Fibroblast of lung (primary cell): ENCODE measurements at regions not wholly inside any gene's neighbourhood (a gene's known extent, or its start where the extent isn't known, plus 50 kb on each side); places are given as distances from the start of the nearest gene placed in this dataset.

Source experiments
- DNase-seq, 2 donors: peaks; one replicate each; pipeline versions ENCODE4 v3.0.0 to v3.0.0-alpha.2; 2010; ENCODE audit warnings: low read depth in 2 of 2
- H2AFZ ChIP-seq: 2 replicates; pipeline ENCODE4 v1.5.1; 2012; ENCODE audit warnings: low read length, control low read depth, inconsistent platforms
- H3K27ac ChIP-seq: 2 replicates; pipeline ENCODE4 v1.5.1; 2011; ENCODE audit warnings: low read length, control low read depth; ENCODE audit not compliant: insufficient read depth
- H3K27me3 ChIP-seq: 2 replicates; pipeline ENCODE4 v1.5.1; 2011; ENCODE audit warnings: mild to moderate bottlenecking, low read length; ENCODE audit not compliant: control insufficient read depth, insufficient read depth
- H3K36me3 ChIP-seq: 2 replicates; pipeline ENCODE4 v1.5.1; 2011; ENCODE audit warnings: low read length; ENCODE audit not compliant: control insufficient read depth, insufficient read depth
- H3K4me1 ChIP-seq: 2 replicates; pipeline ENCODE4 v1.5.1; 2011; ENCODE audit warnings: low read length; ENCODE audit not compliant: control insufficient read depth, insufficient read depth; ENCODE audit errors: extremely low read depth
- H3K4me2 ChIP-seq: 2 replicates; pipeline ENCODE4 v1.5.1; 2011; ENCODE audit warnings: low read length, control low read depth; ENCODE audit not compliant: insufficient read depth; ENCODE audit errors: extremely low read depth
- H3K4me3 ChIP-seq, 4 experiments: fragments of 200-600 bp in 1 of 4; sonication (generic) in 1 of 4; replicated peaks in 1 of 4; 2 replicates each; pipeline ENCODE4 v1.5.1; 2011 to 2016; ENCODE audit warnings: low read length in 4 of 4, low read depth in 3 of 4, mild to moderate bottlenecking in 3 of 4, control low read depth in 2 of 4, inconsistent platforms in 1 of 4, mixed read lengths in 1 of 4; ENCODE audit not compliant: insufficient read depth in 1 of 4; ENCODE audit errors: control extremely low read depth in 1 of 4
- H3K79me2 ChIP-seq: 2 replicates; pipeline ENCODE4 v1.5.1; 2012; ENCODE audit warnings: mild to moderate bottlenecking, low read length, inconsistent platforms; ENCODE audit not compliant: control insufficient read depth, insufficient read depth
- H3K9ac ChIP-seq: 2 replicates; pipeline ENCODE4 v1.5.1; 2011; ENCODE audit warnings: mild to moderate bottlenecking, low read length, control low read depth; ENCODE audit not compliant: insufficient read depth
- H3K9me3 ChIP-seq: 2 replicates; pipeline ENCODE4 v1.5.1; 2012; ENCODE audit warnings: low read depth, low read length; ENCODE audit not compliant: control insufficient read depth, insufficient read depth
- H4K20me1 ChIP-seq: 2 replicates; pipeline ENCODE4 v1.5.1; 2011; ENCODE audit warnings: low read length; ENCODE audit not compliant: control insufficient read depth, insufficient read depth; ENCODE audit errors: extremely low read depth
- EZH2 ChIP-seq: IDR thresholded peaks from 2 replicates; pipeline ENCODE4 v1.5.1; 2012; ENCODE audit warnings: low read length, control low read depth, mild to moderate bottlenecking; ENCODE audit errors: missing control alignments
- TF ChIP-seq, protein P1 (sequence below), 2 donors: IDR thresholded peaks in 1 of 2; conservative IDR thresholded peaks in 1 of 2; 1 replicate in 1 of 2; 2 replicates in 1 of 2; pipeline ENCODE4 v1.5.1; 2011 to 2012; ENCODE audit warnings: low read length in 2 of 2, control low read depth in 1 of 2, inconsistent platforms in 1 of 2, low read depth in 1 of 2, mild to moderate bottlenecking in 1 of 2

DNA sequence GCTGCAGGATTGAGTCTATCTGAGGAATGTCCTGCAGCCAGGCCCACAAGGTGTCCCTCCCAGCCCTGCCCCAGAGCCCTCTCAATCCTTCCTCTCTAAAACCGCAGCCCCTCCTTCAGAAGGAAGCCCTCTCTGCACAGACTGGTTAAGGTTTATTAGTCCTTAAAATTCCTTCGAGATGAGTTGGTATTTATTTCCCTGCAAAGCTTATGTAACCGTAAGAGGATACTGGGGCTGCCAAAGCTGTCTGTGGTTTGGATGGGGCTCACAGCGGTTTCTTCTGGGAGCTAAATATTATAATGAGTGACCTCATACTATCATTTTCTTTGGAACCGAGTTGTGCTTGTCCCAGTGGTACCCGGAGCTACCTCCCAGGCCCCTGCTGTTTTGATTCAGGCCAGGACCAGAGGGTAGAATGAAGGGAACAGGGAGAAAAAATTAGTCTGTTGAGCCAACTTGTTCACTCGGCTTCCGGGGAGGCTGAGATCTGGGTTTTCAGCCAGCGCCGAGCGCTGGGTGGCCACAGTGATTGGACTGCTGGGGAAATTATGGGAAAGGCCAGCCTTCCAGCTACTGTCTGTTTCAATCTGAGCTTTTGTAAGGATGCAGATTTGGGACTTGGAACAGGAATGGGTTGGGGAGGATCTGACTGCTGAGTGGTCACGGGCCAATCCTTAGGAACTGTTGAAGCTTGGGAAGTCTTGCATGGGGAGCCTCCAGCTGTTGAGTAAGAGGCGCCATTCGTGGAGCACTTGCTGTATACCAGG is 107.5 kb downstream of the NDFIP1 start:
- Histone ChIP-seq H3K9me3 (no peaks in the 10 kb centered on the region), H3K27me3 (no peaks in the 10 kb centered on the region), H2AFZ (no peak overlapping the region), H3K36me3 (no peaks in the 10 kb centered on the region), H3K4me1 (peaks cover 11% of the 10 kb centered on the region), H3K4me2 (peak overlapping the region; percentile 64), H3K79me2 (no peaks in the 10 kb centered on the region), H3K4me3 (peak overlapping the region in 3 of 4 experiments; percentile 8 to 26 (median 20)), H4K20me1 (no peaks in the 10 kb centered on the region), H3K9ac (no peak overlapping the region), H3K27ac (peak overlapping the region; percentile 70)
- peak; percentile 98 to 99 for DNase-seq
- TF ChIP-seq, protein P1, sequence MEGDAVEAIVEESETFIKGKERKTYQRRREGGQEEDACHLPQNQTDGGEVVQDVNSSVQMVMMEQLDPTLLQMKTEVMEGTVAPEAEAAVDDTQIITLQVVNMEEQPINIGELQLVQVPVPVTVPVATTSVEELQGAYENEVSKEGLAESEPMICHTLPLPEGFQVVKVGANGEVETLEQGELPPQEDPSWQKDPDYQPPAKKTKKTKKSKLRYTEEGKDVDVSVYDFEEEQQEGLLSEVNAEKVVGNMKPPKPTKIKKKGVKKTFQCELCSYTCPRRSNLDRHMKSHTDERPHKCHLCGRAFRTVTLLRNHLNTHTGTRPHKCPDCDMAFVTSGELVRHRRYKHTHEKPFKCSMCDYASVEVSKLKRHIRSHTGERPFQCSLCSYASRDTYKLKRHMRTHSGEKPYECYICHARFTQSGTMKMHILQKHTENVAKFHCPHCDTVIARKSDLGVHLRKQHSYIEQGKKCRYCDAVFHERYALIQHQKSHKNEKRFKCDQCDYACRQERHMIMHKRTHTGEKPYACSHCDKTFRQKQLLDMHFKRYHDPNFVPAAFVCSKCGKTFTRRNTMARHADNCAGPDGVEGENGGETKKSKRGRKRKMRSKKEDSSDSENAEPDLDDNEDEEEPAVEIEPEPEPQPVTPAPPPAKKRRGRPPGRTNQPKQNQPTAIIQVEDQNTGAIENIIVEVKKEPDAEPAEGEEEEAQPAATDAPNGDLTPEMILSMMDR (conservative IDR thresholded peaks at IDR 0.05 in 1 of 2, IDR thresholded peaks at IDR 0.05 in 1 of 2; ENCODE audit: low read depth in 1 of 2, low read length in 2 of 2), result no peak
- no peak for TF ChIP-seq EZH2

- no peak overlapping the region for H3K27ac ChIP-seq
- H3K4me1 ChIP-seq, result peaks cover 11% of the 10 kb centered on the region
- no peak overlapping the region for H3K9ac ChIP-seq
- H3K9me3 ChIP-seq, result no peaks in the 10 kb centered on the region
- H3K4me3 ChIP-seq, result no peak overlapping the region
- no peak overlapping the region for H3K4me2 ChIP-seq
- H3K79me2 ChIP-seq, result no peaks in the 10 kb centered on the region
- H3K36me3 ChIP-seq, result no peaks in the 10 kb centered on the region
- peaks cover 7% of the 10 kb centered on the region for H3K27me3 ChIP-seq
- TF ChIP-seq, protein P1 (conservative IDR thresholded peaks at IDR 0.05 in 1 of 2, IDR thresholded peaks at IDR 0.05 in 1 of 2; ENCODE audit: low read depth in 1 of 2, low read length in 2 of 2), result no peak
- no peak for TF ChIP-seq EZH2
- H2AFZ ChIP-seq, result no peak overlapping the region
- no peaks in the 10 kb centered on the region for H4K20me1 ChIP-seq
- no peak for DNase-seq
Measured at GRCh38 chr5:142213077-142213476, 104.5 kb downstream of the NDFIP1 start.

GRCh38 chr5:142211918-142212317 is 103.3 kb downstream of the NDFIP1 start:
- Histone ChIP-seq H2AFZ (no peak overlapping the region), H3K4me3 (no peak overlapping the region), H3K27me3 (peaks cover 7% of the 10 kb centered on the region), H3K9me3 (no peaks in the 10 kb centered on the region), H3K9ac (no peak overlapping the region), H3K36me3 (no peaks in the 10 kb centered on the region), H4K20me1 (no peaks in the 10 kb centered on the region), H3K27ac (no peak overlapping the region), H3K4me1 (peaks cover 10% of the 10 kb centered on the region), H3K79me2 (no peaks in the 10 kb centered on the region), H3K4me2 (no peak overlapping the region)
- DNase-seq, result no peak
- TF ChIP-seq, protein P1 (conservative IDR thresholded peaks at IDR 0.05 in 1 of 2, IDR thresholded peaks at IDR 0.05 in 1 of 2; ENCODE audit: low read depth in 1 of 2, low read length in 2 of 2), result no peak
- no peak for TF ChIP-seq EZH2
